H1 (cell line): ENCODE measurements at regions not wholly inside any gene's neighbourhood (a gene's known extent, or its start where the extent isn't known, plus 50 kb on each side); places are given as distances from the start of the nearest gene placed in this dataset.

Experiments used
- CTCF ChIA-PET: fragments of 300-600 bp; sonication (Branson Sonifier 250); formaldehyde crosslinking; loops from one replicate; lab custom pipeline; 2021; ENCODE audit not compliant: partially characterized antibody; lab: Charles Lee
- POLR2A ChIA-PET: fragments of 300-600 bp; sonication (Branson Sonifier 250); formaldehyde crosslinking; loops from one replicate; lab custom pipeline; 2021; ENCODE audit warnings: inconsistent platforms; ENCODE audit not compliant: partially characterized antibody; lab: Charles Lee
- DNase-seq, 2 experiments: peaks; one replicate each; pipeline versions ENCODE4 v3.0.0 to v3.0.0-alpha.2; 2010 to 2022; ENCODE audit warnings: low spot score in 2 of 2, low read depth in 1 of 2, mixed read lengths in 1 of 2
- FAIRE-seq: peaks from 2 replicates; lab custom pipeline; 2011; peaks lifted over from hg19 to GRCh38; lab: Jason Lieb, UNC
- H2AFZ ChIP-seq: 2 replicates; pipeline ENCODE4 v1.8.1; 2012; ENCODE audit warnings: low read length, inconsistent platforms
- H2AK5ac ChIP-seq: 2 replicates; pipeline ENCODE4 v1.6.1; 2013; ENCODE audit warnings: low read depth, low read length
- H2BK120ac ChIP-seq: replicated peaks from 2 replicates; pipeline ENCODE3; 2013; ENCODE audit warnings: low read depth, low read length, inconsistent platforms
- H2BK12ac ChIP-seq: 2 replicates; pipeline ENCODE4 v1.6.1; 2013; ENCODE audit warnings: low read depth, low read length
- H2BK15ac ChIP-seq: 2 replicates; pipeline ENCODE4 v1.6.1; 2013; ENCODE audit warnings: low read length
- H2BK20ac ChIP-seq: 2 replicates; pipeline ENCODE4 v1.6.1; 2013; ENCODE audit warnings: low read length
- H2BK5ac ChIP-seq: 2 replicates; pipeline ENCODE4 v1.6.1; 2013; ENCODE audit warnings: low read depth, low read length
- H3K14ac ChIP-seq: 2 replicates; pipeline ENCODE4 v1.6.1; 2013; ENCODE audit warnings: inconsistent platforms; ENCODE audit not compliant: insufficient read length
- H3K18ac ChIP-seq: 2 replicates; pipeline ENCODE4 v1.6.1; 2013; ENCODE audit warnings: low read length; ENCODE audit errors: extremely low read depth
- H3K23ac ChIP-seq: 2 replicates; pipeline ENCODE4 v1.6.1; 2013; ENCODE audit warnings: inconsistent platforms; ENCODE audit not compliant: insufficient read length
- H3K23me2 ChIP-seq: 2 replicates; pipeline ENCODE4 v1.6.1; 2013; ENCODE audit warnings: low read depth, low read length
- H3K27ac ChIP-seq: 2 replicates; pipeline ENCODE4 v1.6.1; 2011; ENCODE audit warnings: low read depth, low read length, inconsistent platforms
- H3K27me3 ChIP-seq, 4 experiments: replicated peaks in 1 of 4; 1 replicate in 1 of 4; 2 replicates in 3 of 4; pipeline versions ENCODE4 v1.6.1 to v1.8.1; 2011 to 2013; ENCODE audit warnings: low read length in 3 of 4, mild to moderate bottlenecking in 3 of 4, inconsistent platforms in 2 of 4, mixed read lengths in 2 of 4, moderate library complexity in 1 of 4; ENCODE audit not compliant: control insufficient read depth in 3 of 4, insufficient read depth in 3 of 4; ENCODE audit errors: extremely low read depth in 1 of 4
- H3K36me3 ChIP-seq, 4 experiments: 2 replicates each; pipeline versions ENCODE4 v1.6.1 to v1.8.1; 2011 to 2013; ENCODE audit warnings: mild to moderate bottlenecking in 4 of 4, low read length in 3 of 4, moderate library complexity in 2 of 4, control low read depth in 1 of 4, inconsistent platforms in 1 of 4; ENCODE audit not compliant: insufficient read depth in 4 of 4, control insufficient read depth in 2 of 4
- H3K4ac ChIP-seq: replicated peaks from 2 replicates; pipeline ENCODE3; 2013; ENCODE audit warnings: low read length, low read depth, mixed read lengths, inconsistent platforms; ENCODE audit not compliant: insufficient read length
- H3K4me1 ChIP-seq, 4 experiments: replicated peaks in 1 of 4; 1 replicate in 1 of 4; 2 replicates in 3 of 4; pipeline versions ENCODE4 v1.6.1 to v1.8.1; 2011 to 2013; ENCODE audit warnings: low read length in 3 of 4, inconsistent platforms in 2 of 4, mixed read lengths in 1 of 4; ENCODE audit not compliant: insufficient read depth in 4 of 4, control insufficient read depth in 3 of 4
- H3K4me2 ChIP-seq, 2 experiments: 2 replicates each; pipeline versions ENCODE4 v1.6.1 to v1.8.1; 2011 to 2013; ENCODE audit warnings: low read depth in 2 of 2, low read length in 2 of 2, control low read depth in 1 of 2, inconsistent platforms in 1 of 2, mild to moderate bottlenecking in 1 of 2; ENCODE audit not compliant: insufficient read depth in 1 of 2
- H3K4me3 ChIP-seq, 4 experiments: fragments of 200-600, 300-600 bp in 1 of 4; sonication (generic), shearing (Covaris generic), sonication (Bioruptor Twin) in 1 of 4; 2 replicates each; pipeline versions ENCODE4 v1.5.1 to v1.8.1; 2011 to 2016; ENCODE audit warnings: low read length in 4 of 4, low read depth in 3 of 4, control low read depth in 2 of 4, inconsistent platforms in 2 of 4, mild to moderate bottlenecking in 2 of 4, mixed read lengths in 1 of 4, moderate library complexity in 1 of 4; ENCODE audit not compliant: insufficient read depth in 2 of 4; ENCODE audit errors: extremely low read depth in 1 of 4
- H3K56ac ChIP-seq: replicated peaks from 2 replicates; pipeline ENCODE3; 2013; ENCODE audit warnings: low read depth, mild to moderate bottlenecking, mixed read lengths, low read length, inconsistent platforms; ENCODE audit not compliant: insufficient read length
- H3K79me1 ChIP-seq: 2 replicates; pipeline ENCODE4 v1.6.1; 2013; ENCODE audit warnings: low read depth, low read length, control low read depth
- H3K79me2 ChIP-seq, 2 experiments: 2 replicates each; pipeline versions ENCODE4 v1.6.1 to v1.8.1; 2012 to 2013; ENCODE audit warnings: low read length in 2 of 2, mild to moderate bottlenecking in 2 of 2, inconsistent platforms in 1 of 2; ENCODE audit not compliant: insufficient read depth in 2 of 2, control insufficient read depth in 1 of 2
- H3K9ac ChIP-seq, 4 experiments: replicated peaks in 1 of 4; 1 replicate in 1 of 4; 2 replicates in 3 of 4; pipeline versions ENCODE4 v1.6.1 to v1.8.1; 2011 to 2013; ENCODE audit warnings: low read depth in 3 of 4, low read length in 3 of 4, control low read depth in 2 of 4, mild to moderate bottlenecking in 2 of 4, moderate library complexity in 2 of 4, inconsistent platforms in 1 of 4; ENCODE audit errors: extremely low read depth in 1 of 4
- H3K9me3 ChIP-seq, 2 experiments: 2 replicates each; pipeline versions ENCODE4 v1.6.1 to v1.8.1; 2012 to 2013; ENCODE audit warnings: mild to moderate bottlenecking in 2 of 2, moderate library complexity in 2 of 2, control low read depth in 1 of 2, inconsistent platforms in 1 of 2, low read depth in 1 of 2, low read length in 1 of 2, mixed read lengths in 1 of 2; ENCODE audit not compliant: insufficient read depth in 2 of 2
- H4K20me1 ChIP-seq, 2 experiments: replicated peaks in 1 of 2; 2 replicates each; pipeline versions ENCODE3 to v1.8.1; 2011 to 2013; ENCODE audit warnings: inconsistent platforms in 2 of 2, low read length in 2 of 2, mild to moderate bottlenecking in 1 of 2; ENCODE audit not compliant: insufficient read depth in 2 of 2, control insufficient read depth in 1 of 2
- H4K5ac ChIP-seq: 2 replicates; pipeline ENCODE4 v1.6.1; 2013; ENCODE audit warnings: low read length, low read depth, mixed read lengths, inconsistent platforms; ENCODE audit not compliant: insufficient read length
- H4K8ac ChIP-seq: 2 replicates; pipeline ENCODE4 v1.8.0; 2013; ENCODE audit warnings: mild to moderate bottlenecking, moderate library complexity, low read length, inconsistent platforms; ENCODE audit not compliant: insufficient read depth; ENCODE audit errors: extremely low read depth
- H4K91ac ChIP-seq: replicated peaks from 2 replicates; pipeline ENCODE3; 2013; ENCODE audit warnings: low read length, mixed read lengths, inconsistent platforms; ENCODE audit not compliant: insufficient read length
- CBX8 ChIP-seq: fragments of 300-800, 300-1000 bp; sonication (generic); IDR thresholded peaks from 2 replicates; pipeline ENCODE4 v1.7.1; 2016; ENCODE audit warnings: low read depth, low read length, borderline replicate concordance
- CREB1 ChIP-seq: IDR thresholded peaks from 2 replicates; pipeline ENCODE4 v1.6.1; 2012; ENCODE audit warnings: inconsistent platforms
- CTCF ChIP-seq, 3 experiments: IDR thresholded peaks; 1 replicate in 2 of 3; 2 replicates in 1 of 3; pipeline versions ENCODE4 v1.5.1 to v1.6.1; 2011; ENCODE audit warnings: low read length in 3 of 3, mild to moderate bottlenecking in 3 of 3, inconsistent platforms in 2 of 3, low read depth in 1 of 3, moderate library complexity in 1 of 3; ENCODE audit not compliant: insufficient read depth in 1 of 3; ENCODE audit errors: control extremely low read depth in 1 of 3
- HDAC2 ChIP-seq, 2 experiments: fragments of 300-600 bp in 1 of 2; sonication (generic) in 1 of 2; IDR thresholded peaks; 2 replicates each; pipeline ENCODE4 v1.6.1; 2011 to 2012; ENCODE audit warnings: low read depth in 2 of 2, low read length in 2 of 2, mild to moderate bottlenecking in 2 of 2, moderate library complexity in 2 of 2, borderline replicate concordance in 1 of 2, inconsistent platforms in 1 of 2
- JUND ChIP-seq: IDR thresholded peaks from 2 replicates; pipeline ENCODE4 v1.6.1; 2011; ENCODE audit warnings: mild to moderate bottlenecking, improper control_type of control experiment, low read length
- NRF1 ChIP-seq: IDR thresholded peaks from 2 replicates; pipeline ENCODE4 v1.6.1; 2011; ENCODE audit warnings: mild to moderate bottlenecking, low read depth, low read length, improper control_type of control experiment
- POU5F1 ChIP-seq: IDR thresholded peaks from 2 replicates; pipeline ENCODE4 v1.6.1; 2011; ENCODE audit warnings: low read depth, mild to moderate bottlenecking, low read length, moderate library complexity
- RBBP5 ChIP-seq: IDR thresholded peaks from 2 replicates; pipeline ENCODE4 v1.7.1; 2012; ENCODE audit warnings: low read depth, mild to moderate bottlenecking, inconsistent platforms, low read length, moderate library complexity, borderline replicate concordance
- RXRA ChIP-seq: IDR thresholded peaks from 2 replicates; pipeline ENCODE4 v1.6.1; 2011; ENCODE audit warnings: low read depth, mild to moderate bottlenecking, low read length, moderate library complexity; ENCODE audit not compliant: insufficient read depth
- SAP30 ChIP-seq: fragments of 300-600 bp; sonication (generic); IDR thresholded peaks from 2 replicates; pipeline ENCODE4 v1.7.1; 2012; ENCODE audit warnings: low read length, moderate library complexity, mild to moderate bottlenecking, inconsistent platforms; ENCODE audit not compliant: insufficient read depth, insufficient replicate concordance
- SP4 ChIP-seq: IDR thresholded peaks from 2 replicates; pipeline ENCODE4 v1.6.1; 2012; ENCODE audit warnings: low read length, inconsistent platforms
- SUZ12 ChIP-seq: fragments of 200-600 bp; sonication (generic); IDR thresholded peaks from 2 replicates; pipeline ENCODE4 v1.6.1; 2012; ENCODE audit warnings: mild to moderate bottlenecking, inconsistent platforms, low read length, moderate library complexity, mixed read lengths
- TEAD4 ChIP-seq: IDR thresholded peaks from 2 replicates; pipeline ENCODE4 v1.6.1; 2012; ENCODE audit warnings: low read depth, low read length, inconsistent platforms, mixed read lengths
- TF ChIP-seq, protein P1 (sequence below): IDR thresholded peaks from 2 replicates; pipeline ENCODE4 v1.6.1; 2012; ENCODE audit warnings: inconsistent platforms

- Histone ChIP-seq H2BK120ac (no peak overlapping the region), H4K91ac (no peak overlapping the region), H3K79me2 (no peaks in the 10 kb centered on the region), H3K36me3 (no peaks in the 10 kb centered on the region), H3K56ac (no peak overlapping the region), H2BK12ac (no peak overlapping the region), H3K27ac (no peak overlapping the region), H2AFZ (no peak overlapping the region), H2BK15ac (no peak overlapping the region), H3K9ac (no peak overlapping the region), H3K23ac (no peak overlapping the region), H4K5ac (no peak overlapping the region), H4K20me1 (no peaks in the 10 kb centered on the region), H3K23me2 (no peaks in the 10 kb centered on the region), H3K4ac (no peak overlapping the region), H3K4me1 (no peaks in the 10 kb centered on the region), H2BK20ac (no peak overlapping the region), H3K79me1 (no peaks in the 10 kb centered on the region), H2AK5ac (no peak overlapping the region), H3K14ac (no peak overlapping the region), H3K4me3 (no peak overlapping the region), H2BK5ac (no peak overlapping the region), H3K9me3 (no peaks in the 10 kb centered on the region), H4K8ac (no peak overlapping the region), H3K27me3 (no peaks in the 10 kb centered on the region), H3K18ac (no peak overlapping the region), H3K4me2 (no peak overlapping the region)
- DNase-seq (no peak), FAIRE-seq (no peak)
- ChIA-PET POLR2A (no interaction called here), CTCF (no interaction called here)
- no peak for TF ChIP-seq TEAD4
- TF ChIP-seq CTCF (IDR thresholded peaks at IDR 0.05; ENCODE audit: control extremely low read depth in 1 of 3, insufficient read depth in 1 of 3, low read depth in 1 of 3, low read length in 3 of 3), result no peak
- TF ChIP-seq CBX8, result no peak
- TF ChIP-seq SAP30, result no peak
- no peak for TF ChIP-seq NRF1
- no peak for TF ChIP-seq SP4
- TF ChIP-seq HDAC2 (IDR thresholded peaks at IDR 0.05; ENCODE audit: borderline replicate concordance in 1 of 2, low read depth in 2 of 2, low read length in 2 of 2), result no peak
- no peak for TF ChIP-seq SUZ12
- no peak for TF ChIP-seq POU5F1
- TF ChIP-seq, protein P1, sequence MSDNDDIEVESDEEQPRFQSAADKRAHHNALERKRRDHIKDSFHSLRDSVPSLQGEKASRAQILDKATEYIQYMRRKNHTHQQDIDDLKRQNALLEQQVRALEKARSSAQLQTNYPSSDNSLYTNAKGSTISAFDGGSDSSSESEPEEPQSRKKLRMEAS, result no peak
- no peak for TF ChIP-seq CREB1
- no peak for TF ChIP-seq JUND
- TF ChIP-seq RBBP5, result no peak
- TF ChIP-seq RXRA, result no peak
These were observed 220.7 kb upstream of the SHH start for GRCh38 chr7:156032973-156033372.
